Activated CD4-positive, alpha-beta T cell treated with anti-CD3 and anti-CD28 coated beads for 1 hour (primary cell): ENCODE measurements at regions not wholly inside any gene's neighbourhood (a gene's known extent, or its start where the extent isn't known, plus 50 kb on each side); places are given as distances from the start of the nearest gene placed in this dataset.
"Not testable (repeated sequence)": the region's sequence is repeated elsewhere in the genome, so short reads cannot be mapped to it uniquely, and the experiment has no call there.

Experiments
- DNase-seq: peaks from one replicate; pipeline ENCODE4 v3.0.0-alpha.2; 2020

DNA sequence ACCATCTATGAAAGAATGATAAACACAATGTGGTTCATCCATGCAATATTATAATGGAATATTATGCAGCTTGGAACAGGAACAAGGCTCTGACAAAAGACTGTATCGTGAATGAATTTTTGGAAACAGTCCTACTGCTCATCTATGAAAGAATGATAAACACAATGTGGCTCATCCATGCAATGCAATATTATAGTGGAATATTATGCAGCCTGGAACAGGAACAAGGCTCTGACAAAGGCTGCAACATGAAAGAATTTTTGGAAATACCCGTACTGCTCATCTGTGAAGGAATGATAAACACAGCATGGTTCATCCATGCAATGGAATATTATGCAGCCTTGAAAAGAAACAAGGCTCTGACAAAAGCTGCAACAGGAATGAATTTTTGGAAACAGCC lies 158.8 kb downstream of the CRLF2 start:
- DNase-seq: not testable (repeated sequence)

GRCh38 chrX:1053072-1053471 lies 159.4 kb downstream of the CRLF2 start:
- DNase-seq: no peak

GRCh38 chrX:1052021-1052420 lies 160.4 kb downstream of the CRLF2 start:
- DNase-seq: no peak

GRCh38 chrX:1051421-1051820 lies 161.0 kb downstream of the CRLF2 start:
- no peak for DNase-seq

DNA sequence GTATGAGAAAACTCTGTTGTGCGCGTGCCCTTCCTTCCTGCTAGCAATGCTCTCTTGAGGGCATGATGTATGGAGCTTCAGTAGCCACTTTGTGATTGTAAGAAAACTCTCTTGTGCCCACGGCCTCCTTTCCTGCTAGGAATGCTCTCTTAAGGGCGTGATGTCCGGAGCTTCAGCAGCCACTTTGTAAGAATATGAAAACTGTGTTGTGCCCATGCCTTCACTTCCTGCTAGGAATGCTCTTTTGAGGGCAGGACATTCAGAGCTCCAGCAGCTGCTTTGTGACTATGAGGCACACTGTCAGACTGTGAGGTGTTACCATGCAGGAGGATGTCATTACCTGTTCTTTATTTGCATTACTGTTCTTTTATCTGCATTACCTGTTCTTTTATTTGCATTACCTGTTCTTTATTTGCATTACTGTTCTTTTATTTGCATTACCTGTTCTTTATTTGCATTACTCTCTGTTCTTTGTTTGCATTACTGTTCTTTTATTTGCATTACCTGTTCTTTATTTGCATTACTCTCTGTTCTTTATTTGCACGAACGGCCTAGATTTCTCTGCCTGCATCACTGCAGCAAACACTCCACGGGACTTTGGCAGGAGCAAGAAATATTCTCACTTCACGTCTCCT lies 166.7 kb downstream of the CRLF2 start:
- DNase-seq: no peak

DNA sequence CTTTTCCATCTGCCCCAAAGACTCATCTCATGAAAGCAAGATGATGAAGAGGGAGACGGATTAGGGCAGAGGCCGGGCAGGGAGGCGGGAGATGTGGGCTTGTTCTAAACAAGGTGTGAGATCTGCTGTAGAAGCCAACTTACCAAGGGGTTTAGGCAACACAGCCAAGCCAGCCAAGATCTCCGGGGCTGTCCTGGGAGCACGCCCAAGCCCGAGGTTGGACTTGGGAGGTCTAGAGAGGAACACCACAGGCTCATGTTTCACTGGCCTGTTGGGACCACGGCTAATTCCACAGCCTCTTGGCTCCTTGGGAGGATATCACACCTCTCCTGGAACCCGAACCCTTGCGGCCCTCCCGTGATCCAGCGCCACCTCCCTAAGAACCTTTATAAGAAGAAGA lies 171.4 kb downstream of the CRLF2 start:
- no peak for DNase-seq

GRCh38 chrX:1035931-1036330 lies 176.5 kb downstream of the CRLF2 start:
- not testable (repeated sequence) for DNase-seq

- DNase-seq: no peak
Measured at GRCh38 chrX:1035206-1035605, 177.2 kb downstream of the CRLF2 start.

- DNase-seq: no peak
Measured at GRCh38 chrX:1034717-1035116, 177.7 kb downstream of the CRLF2 start.

GRCh38 chrX:1031521-1032430 lies 180.7 kb downstream of the CRLF2 start:
- no peak for DNase-seq

DNA sequence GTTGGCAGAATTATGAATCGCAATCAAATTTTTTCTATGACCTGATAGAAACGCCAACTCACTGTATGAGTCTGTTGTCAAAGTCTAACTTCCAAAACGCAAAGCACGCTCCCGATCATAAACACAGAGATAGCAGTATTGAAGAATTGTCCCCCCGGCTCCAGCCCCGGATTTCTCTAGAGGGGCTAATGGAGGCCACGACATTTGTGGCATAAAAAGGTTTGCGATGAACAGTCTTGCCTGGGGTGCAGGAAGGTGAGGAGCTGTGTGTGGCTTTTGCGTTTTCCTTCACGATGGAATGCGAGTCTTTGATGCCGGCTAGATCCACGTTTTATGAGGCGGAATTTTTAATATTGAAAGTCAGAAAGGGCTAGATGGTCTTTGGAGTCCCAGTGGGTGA lies 183.0 kb downstream of the CRLF2 start:
- DNase-seq: no peak

- DNase-seq: no peak
Measured at GRCh38 chrX:1027680-1028079, 184.8 kb downstream of the CRLF2 start.

- no peak for DNase-seq
Measured at GRCh38 chrX:1027133-1027532, 185.3 kb downstream of the CRLF2 start.

DNA sequence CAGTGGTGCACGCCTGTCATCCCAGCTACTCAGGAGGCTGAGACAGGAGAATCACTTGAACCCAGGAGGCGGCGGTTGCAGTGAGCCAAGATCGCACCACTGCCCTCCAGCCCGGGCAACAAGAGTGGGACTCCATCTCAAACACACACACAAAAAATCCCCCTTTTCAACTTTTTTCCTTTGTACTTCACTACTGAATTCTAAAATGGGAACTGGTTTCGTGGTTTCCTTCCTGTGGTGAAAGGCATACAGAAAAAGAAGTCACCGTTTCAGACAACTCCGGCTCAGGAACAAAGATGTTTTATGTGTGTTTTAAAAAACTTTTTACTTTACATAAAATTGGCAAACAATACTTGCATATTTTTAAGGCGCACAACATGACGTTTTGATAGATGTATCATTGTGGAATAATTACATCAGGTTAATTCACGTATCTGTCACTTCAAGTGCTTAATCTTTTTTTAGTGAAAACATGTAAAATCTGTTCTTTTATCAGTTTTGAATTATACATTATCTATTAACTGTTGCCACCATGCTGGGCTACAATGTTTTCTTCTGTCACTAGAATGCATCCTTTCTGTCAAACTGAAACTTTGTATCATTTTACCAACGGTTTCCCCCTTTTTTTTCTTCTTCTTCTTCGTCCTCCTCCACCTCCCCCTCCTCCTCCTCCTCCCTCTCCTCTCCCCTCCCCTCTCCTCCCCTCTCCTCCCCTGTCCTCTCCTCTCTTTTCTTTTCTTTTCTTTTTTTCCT lies 186.0 kb downstream of the CRLF2 start:
- DNase-seq: no peak

- DNase-seq: no peak
Measured at GRCh38 chrX:1025413-1025812, 187.0 kb downstream of the CRLF2 start.

DNA sequence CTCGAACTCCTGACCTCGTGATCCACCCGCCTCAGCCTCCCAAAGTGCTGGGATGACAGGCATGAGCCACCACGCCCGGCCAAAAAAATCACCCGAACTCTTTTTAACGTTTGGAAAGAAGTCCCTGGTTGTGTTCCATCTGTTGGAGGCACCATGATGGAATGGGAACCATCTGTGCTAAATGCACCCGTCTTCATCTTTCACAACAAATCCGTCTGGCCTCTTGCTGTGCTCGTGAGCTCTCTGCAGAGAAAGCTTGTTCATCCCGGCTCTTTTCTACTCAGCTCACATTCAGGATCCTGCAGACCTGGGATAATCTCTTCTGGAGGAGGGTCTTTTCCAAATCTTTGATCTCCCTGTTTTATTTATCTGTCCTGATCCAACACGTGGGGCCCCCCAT lies 188.8 kb downstream of the CRLF2 start:
- no peak for DNase-seq

GRCh38 chrX:1021314-1021993 lies 191.0 kb downstream of the CRLF2 start:
- DNase-seq: not testable (repeated sequence)

GRCh38 chrX:1020634-1021166 lies 191.7 kb downstream of the CRLF2 start:
- DNase-seq: no peak

- not testable (repeated sequence) for DNase-seq
Measured at GRCh38 chrX:1016926-1017325, 195.5 kb downstream of the CRLF2 start.

DNA sequence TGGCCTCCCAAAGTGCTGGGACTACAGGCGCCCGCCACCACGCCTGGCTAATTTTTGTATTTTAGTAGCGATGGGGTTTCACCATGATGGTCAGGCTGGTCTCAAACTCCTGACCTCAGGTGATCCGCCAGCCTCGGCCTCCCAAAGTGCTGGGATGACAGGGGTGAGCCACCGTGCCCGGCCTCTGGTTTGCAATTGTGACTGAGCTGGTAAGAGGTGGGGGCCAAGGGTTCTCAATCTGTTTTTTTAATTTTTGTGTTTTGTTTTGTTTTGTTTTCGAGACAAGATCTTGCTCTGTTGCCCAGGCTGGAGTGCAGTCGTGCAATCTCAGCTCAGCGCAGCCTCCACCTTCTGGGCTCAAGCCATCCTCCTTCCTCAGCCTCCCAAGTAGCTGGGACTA lies 196.2 kb downstream of the CRLF2 start:
- not testable (repeated sequence) for DNase-seq

- DNase-seq: no peak
Measured at GRCh38 chrX:1012678-1013300, 199.7 kb downstream of the CRLF2 start.

DNA sequence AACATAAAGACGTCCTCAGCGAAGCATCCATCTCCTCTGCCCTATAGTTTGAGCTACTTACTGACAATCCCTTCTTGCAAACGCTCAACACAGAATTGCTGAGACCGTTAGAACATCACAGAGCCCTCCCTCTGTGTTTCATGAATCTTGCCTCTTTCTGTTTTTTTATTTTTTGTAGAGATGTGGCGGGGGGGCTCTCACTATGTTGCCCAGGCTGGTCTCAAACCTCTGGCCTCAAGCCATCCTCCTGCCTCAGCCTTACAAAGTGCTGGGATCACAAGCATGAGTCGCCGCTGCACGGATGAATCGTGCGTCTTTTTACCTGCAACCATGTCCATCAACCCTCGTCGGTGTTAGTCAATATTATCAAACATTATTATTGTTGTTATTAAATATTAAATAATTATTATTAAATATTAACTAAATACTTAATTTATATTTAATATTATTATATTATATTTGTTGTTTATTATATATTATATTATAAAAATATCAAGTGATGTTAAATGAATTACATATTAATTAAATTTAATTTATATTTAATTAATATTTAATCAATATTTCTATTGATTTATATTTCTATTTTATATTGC lies 200.7 kb downstream of the CRLF2 start:
- DNase-seq: no peak
